ENCODE measurements at regions not wholly inside any gene's neighbourhood (a gene's known extent, or its start where the extent isn't known, plus 50 kb on each side); places are given as distances from the start of the nearest gene placed in this dataset.
A peak's percentile ranks its signal among the peaks of the same experiment; 100 is the strongest.

DNA sequence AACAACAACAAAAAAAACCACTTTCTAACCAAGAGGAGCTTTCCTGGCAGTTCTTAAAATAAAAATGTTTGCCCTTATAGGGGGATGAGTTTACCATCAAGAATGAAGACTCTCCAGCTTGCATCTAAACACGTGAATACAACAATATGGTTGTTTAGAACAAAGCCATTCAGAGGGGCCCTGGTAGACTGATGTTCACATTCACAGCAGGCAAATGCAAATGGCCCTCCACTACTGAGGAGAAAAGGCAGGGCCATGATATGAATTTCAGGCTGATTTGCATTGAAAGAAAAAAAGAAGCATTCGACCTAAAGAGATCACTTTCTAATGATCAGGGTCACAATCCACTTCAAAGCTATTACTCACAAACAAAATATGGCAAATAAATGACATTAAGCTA lies 65.3 kb upstream of the OTOS start:
- peak overlapping the region; percentile 42 to 51; a peak in 2 of 4 replicates for H3K4me2 ChIP-seq (ENCODE audit: insufficient read depth in 1 of 2, low read depth in 2 of 2, low read length in 2 of 2)
- WGBS, 2 experiments (ENCODE audit: extremely low coverage in 1 of 2, insufficient coverage in 1 of 2, insufficient read length in 1 of 2, insufficient replicate concordance in 2 of 2, low coverage in 1 of 2, low lambda C conversion rate in 2 of 2, missing lambda C conversion rate in 1 of 2) = 12% methylated on average over 2 of the region's 2 CpGs; no CpG with 5 or more reads in 1 of the 2 experiments

More for the DNA sequence above, 65.3 kb upstream of the OTOS start:
- TF ChIP-seq ZNF274 (IDR thresholded peaks at IDR 0.05; ENCODE audit: borderline replicate concordance, extremely low read depth, low read length) = no peak
- no peak for TF ChIP-seq EZH2 (IDR thresholded peaks at IDR 0.05; ENCODE audit: low read depth, low read length, severe bottlenecking)
- TF ChIP-seq HDAC2 (IDR thresholded peaks at IDR 0.05; ENCODE audit: borderline replicate concordance in 1 of 2, low read depth in 2 of 2, low read length in 2 of 2) = no peak
- no peak for TF ChIP-seq USF2 (IDR thresholded peaks at IDR 0.05; ENCODE audit: low read length)
- TF ChIP-seq MAFK (IDR thresholded peaks at IDR 0.05; ENCODE audit: low read depth, low read length) = no peak
- no peak for TF ChIP-seq SIX5 (IDR thresholded peaks at IDR 0.05; ENCODE audit: low read depth, low read length)
- TF ChIP-seq SP2 (IDR thresholded peaks at IDR 0.05; ENCODE audit: low read length) = no peak
- TF ChIP-seq NANOG (IDR thresholded peaks at IDR 0.05; ENCODE audit: insufficient read depth, low read depth, low read length, poor library complexity, severe bottlenecking) = no peak
- no peak for TF ChIP-seq HDAC6 (IDR thresholded peaks at IDR 0.05; ENCODE audit: low read depth, low read length)
- no peak for TF ChIP-seq RXRA (IDR thresholded peaks at IDR 0.05; ENCODE audit: insufficient read depth, low read depth, low read length)
- TF ChIP-seq CEBPB (IDR thresholded peaks at IDR 0.05; ENCODE audit: low read depth, low read length) = no peak
- no peak for TF ChIP-seq SRF (IDR thresholded peaks at IDR 0.05; ENCODE audit: low read depth, low read length)
- no peak for TF ChIP-seq CTBP2 (IDR thresholded peaks at IDR 0.05; ENCODE audit: borderline replicate concordance, insufficient read depth, insufficient read length, low read length)
- Histone ChIP-seq H2BK12ac (ENCODE audit: low read depth, low read length) (no peak overlapping the region), H3K23me2 (ENCODE audit: low read depth, low read length) (no peaks in the 10 kb centered on the region), H3K36me3 (ENCODE audit: control insufficient read depth in 2 of 4, insufficient read depth in 4 of 4, low read length in 3 of 4) (no peaks in the 10 kb centered on the region), H2BK120ac (replicated peaks; ENCODE audit: low read depth, low read length) (no peak overlapping the region), H2BK20ac (ENCODE audit: low read length) (no peak overlapping the region), H3K4ac (replicated peaks; ENCODE audit: insufficient read length, low read depth, low read length) (no peak overlapping the region), H3K18ac (ENCODE audit: extremely low read depth, low read length) (no peak overlapping the region), H2BK5ac (ENCODE audit: low read depth, low read length) (no peak overlapping the region), H3K9ac (replicated peaks in 1 of 4; ENCODE audit: extremely low read depth in 1 of 4, low read depth in 3 of 4, low read length in 3 of 4) (no peak overlapping the region), H3K27me3 (replicated peaks in 1 of 4; ENCODE audit: control insufficient read depth in 3 of 4, extremely low read depth in 1 of 4, insufficient read depth in 3 of 4, low read length in 3 of 4) (no peaks in the 10 kb centered on the region; a peak in 1 of 7 replicates), H3K14ac (ENCODE audit: insufficient read length) (no peak overlapping the region), H3K4me3 (ENCODE audit: extremely low read depth in 1 of 4, insufficient read depth in 2 of 4, low read depth in 3 of 4, low read length in 4 of 4) (peak overlapping the region in 1 of 4 experiments; percentile 29; a peak in 2 of 8 replicates), H3K56ac (replicated peaks; ENCODE audit: insufficient read length, low read depth, low read length) (no peak overlapping the region), H4K20me1 (replicated peaks in 1 of 2; ENCODE audit: control insufficient read depth in 1 of 2, insufficient read depth in 2 of 2, low read length in 2 of 2) (no peaks in the 10 kb centered on the region), H3K27ac (ENCODE audit: low read depth, low read length) (no peak overlapping the region), H4K91ac (replicated peaks; ENCODE audit: insufficient read length, low read length) (no peak overlapping the region), H3K23ac (ENCODE audit: insufficient read length) (no peak overlapping the region), H4K8ac (ENCODE audit: extremely low read depth, insufficient read depth, low read length) (no peak overlapping the region), H3K79me1 (ENCODE audit: low read depth, low read length) (no peaks in the 10 kb centered on the region), H3K4me1 (replicated peaks in 1 of 4; ENCODE audit: control insufficient read depth in 3 of 4, insufficient read depth in 4 of 4, low read length in 3 of 4) (peaks cover 5 to 14% (median 7%) of the 10 kb centered on the region in 4 experiments), H3K9me3 (ENCODE audit: insufficient read depth in 2 of 2, low read depth in 1 of 2, low read length in 1 of 2) (no peaks in the 10 kb centered on the region), H2AFZ (ENCODE audit: low read length) (no peak overlapping the region), H3K79me2 (ENCODE audit: control insufficient read depth in 1 of 2, insufficient read depth in 2 of 2, low read length in 2 of 2) (no peaks in the 10 kb centered on the region), H2BK15ac (ENCODE audit: low read length) (no peak overlapping the region), H2AK5ac (ENCODE audit: low read depth, low read length) (no peak overlapping the region), H4K5ac (ENCODE audit: insufficient read length, low read depth, low read length) (no peak overlapping the region)
- DNase-seq (ENCODE audit: low read depth in 1 of 2, low spot score in 2 of 2) = no peak
- ChIA-PET POLR2A (ENCODE audit: partially characterized antibody) (no interaction called here), CTCF (ENCODE audit: partially characterized antibody) (interaction anchor here (0.9 kb wide), 1 partner anchor 9 kb away, joined by 3 read pairs; no protein-coding TSS in a partner anchor)
- no peak for FAIRE-seq

Data from H1 (cell line).